Upper lobe of right lung (tissue), 1 donor: ENCODE measurements at regions not wholly inside any gene's neighbourhood (a gene's known extent, or its start where the extent isn't known, plus 50 kb on each side); places are given as distances from the start of the nearest gene placed in this dataset.
"Not testable (repeated sequence)": the region's sequence is repeated elsewhere in the genome, so short reads cannot be mapped to it uniquely, and the experiment has no call there.

Experiments
- ATAC-seq: fragments of 200-7000 bp; cut with Tn5 transposase; one replicate; pipeline ENCODE4 v1.9.1; 2020; ENCODE audit warnings: mild to moderate bottlenecking, moderate library complexity
- DNase-seq: peaks from one replicate; pipeline ENCODE4 v3.0.0-alpha.2; 2020
- H3K27ac ChIP-seq: fragments of 200-600 bp; one replicate; pipeline ENCODE4 v1.8.0; 2022
- H3K27me3 ChIP-seq: fragments of 200-600 bp; one replicate; pipeline ENCODE4 v1.8.0; 2022; ENCODE audit warnings: mild to moderate bottlenecking
- H3K36me3 ChIP-seq: fragments of 200-600 bp; one replicate; pipeline ENCODE4 v1.8.0; 2022
- H3K4me1 ChIP-seq: fragments of 200-600 bp; one replicate; pipeline ENCODE4 v1.8.0; 2022
- H3K4me3 ChIP-seq: fragments of 200-600 bp; one replicate; pipeline ENCODE4 v1.8.0; 2022; ENCODE audit warnings: mild to moderate bottlenecking
- H3K9me3 ChIP-seq: fragments of 200-600 bp; one replicate; pipeline ENCODE4 v1.8.0; 2022
- intact Hi-C: fragments of 100-400 bp; cut with DNase I; formaldehyde crosslinking; loops from one replicate; pipeline ENCODE4 v1.11.0; 2022
- TF ChIP-seq, protein P1 (sequence below): fragments of 200-600 bp; IDR thresholded peaks from one replicate; pipeline ENCODE4 v1.8.0; 2022; ENCODE audit warnings: antibody characterized with exemption
- donor health status: DM: no; HTN: yes; CAD: no; lungs with severe emphysema.

DNA sequence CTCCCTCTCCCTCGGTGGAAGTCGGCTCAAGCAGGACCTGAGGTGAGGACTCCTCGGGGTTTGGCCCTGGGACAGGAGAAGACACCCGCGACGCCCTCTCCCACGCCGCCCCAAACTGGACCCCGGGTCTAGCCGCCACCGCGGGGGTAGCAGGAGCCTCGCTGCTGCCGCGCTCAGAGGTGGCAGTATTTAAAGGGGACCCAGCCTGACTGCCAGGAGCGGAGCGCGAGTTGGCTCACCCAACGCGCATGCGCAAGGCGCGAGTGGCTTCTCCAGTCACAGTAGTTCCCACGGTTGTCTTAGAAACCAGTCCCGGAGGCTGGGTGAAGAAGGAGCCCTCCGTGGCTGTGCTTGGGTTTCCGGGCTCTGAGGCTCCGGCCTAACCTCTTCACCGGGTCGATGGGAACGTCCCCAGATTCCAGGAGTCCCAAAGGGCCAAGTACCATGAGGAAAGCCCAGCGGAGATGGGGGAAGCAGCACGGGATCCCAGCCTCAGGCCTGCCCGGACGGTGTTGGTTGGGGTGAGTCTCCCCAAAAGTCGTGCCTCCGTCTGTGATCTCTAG, 477.8 kb downstream of the SPATA31A7 start:
- ATAC-seq (no peak), DNase-seq (peak; percentile 52)

DNA sequence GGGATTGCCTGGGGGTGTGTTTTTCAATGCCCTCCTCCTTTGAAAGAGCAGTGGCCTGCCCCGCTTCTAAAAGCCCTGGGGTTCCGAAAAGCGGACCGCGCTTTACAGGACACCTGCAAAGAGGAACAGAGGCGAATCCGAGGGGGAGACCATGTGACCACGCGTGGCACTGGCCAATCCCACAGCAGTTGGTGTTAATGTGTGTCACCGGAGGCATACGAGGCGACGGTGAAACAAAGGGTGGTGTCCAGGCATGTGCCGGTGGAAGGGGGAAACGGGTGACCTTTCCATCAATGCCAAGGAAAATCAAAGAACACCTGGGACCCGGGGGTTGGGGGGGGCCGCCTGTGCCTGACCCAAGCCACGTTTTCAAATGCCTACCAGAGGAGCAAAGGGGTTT, 478.4 kb downstream of the SPATA31A7 start:
- H3K4me1 ChIP-seq, intact Hi-C loops: not testable (repeated sequence)

More for the DNA sequence above, 477.8 kb downstream of the SPATA31A7 start:
- TF ChIP-seq, protein P1, sequence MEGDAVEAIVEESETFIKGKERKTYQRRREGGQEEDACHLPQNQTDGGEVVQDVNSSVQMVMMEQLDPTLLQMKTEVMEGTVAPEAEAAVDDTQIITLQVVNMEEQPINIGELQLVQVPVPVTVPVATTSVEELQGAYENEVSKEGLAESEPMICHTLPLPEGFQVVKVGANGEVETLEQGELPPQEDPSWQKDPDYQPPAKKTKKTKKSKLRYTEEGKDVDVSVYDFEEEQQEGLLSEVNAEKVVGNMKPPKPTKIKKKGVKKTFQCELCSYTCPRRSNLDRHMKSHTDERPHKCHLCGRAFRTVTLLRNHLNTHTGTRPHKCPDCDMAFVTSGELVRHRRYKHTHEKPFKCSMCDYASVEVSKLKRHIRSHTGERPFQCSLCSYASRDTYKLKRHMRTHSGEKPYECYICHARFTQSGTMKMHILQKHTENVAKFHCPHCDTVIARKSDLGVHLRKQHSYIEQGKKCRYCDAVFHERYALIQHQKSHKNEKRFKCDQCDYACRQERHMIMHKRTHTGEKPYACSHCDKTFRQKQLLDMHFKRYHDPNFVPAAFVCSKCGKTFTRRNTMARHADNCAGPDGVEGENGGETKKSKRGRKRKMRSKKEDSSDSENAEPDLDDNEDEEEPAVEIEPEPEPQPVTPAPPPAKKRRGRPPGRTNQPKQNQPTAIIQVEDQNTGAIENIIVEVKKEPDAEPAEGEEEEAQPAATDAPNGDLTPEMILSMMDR, result no peak
- Histone ChIP-seq H3K9me3 (no peaks in the 10 kb centered on the region), H3K4me1 (no peaks in the 10 kb centered on the region), H3K27me3 (no peaks in the 10 kb centered on the region), H3K4me3 (no peak overlapping the region), H3K27ac (no peak overlapping the region), H3K36me3 (no peaks in the 10 kb centered on the region)
- intact Hi-C loops, result no loop called here

DNA sequence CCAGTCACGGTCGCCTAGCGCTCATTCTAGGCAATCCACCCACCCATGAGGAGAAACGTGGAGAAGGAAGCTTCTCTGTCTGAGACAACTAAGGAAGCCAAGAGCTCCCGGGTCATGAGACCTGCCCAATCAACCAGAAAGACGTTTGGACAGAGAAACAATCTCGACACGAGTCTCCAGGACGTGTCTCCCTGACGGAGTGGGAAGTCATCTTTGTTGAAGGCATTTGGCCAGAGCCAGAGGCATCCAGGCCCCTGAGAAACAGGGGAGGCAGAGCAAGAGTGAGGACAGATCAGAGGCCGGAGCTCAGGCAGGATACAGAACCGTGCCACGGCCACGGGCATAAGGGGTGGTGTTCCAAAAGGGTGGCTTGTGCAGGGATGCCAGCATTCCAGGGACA, 479.0 kb downstream of the SPATA31A7 start:
- ATAC-seq (no peak), DNase-seq (peak; percentile 22)
- Histone ChIP-seq H3K4me3 (no peak overlapping the region), H3K27ac (no peak overlapping the region), H3K4me1 (no peaks in the 10 kb centered on the region), H3K27me3 (no peaks in the 10 kb centered on the region), H3K36me3 (no peaks in the 10 kb centered on the region), H3K9me3 (no peaks in the 10 kb centered on the region)
- TF ChIP-seq, protein P1, result no peak
- intact Hi-C loops, result no loop called here

More for the DNA sequence above, 478.4 kb downstream of the SPATA31A7 start:
- not testable (repeated sequence) for H3K27ac ChIP-seq, H3K36me3 ChIP-seq, DNase-seq, H3K4me3 ChIP-seq, H3K27me3 ChIP-seq, ATAC-seq, H3K9me3 ChIP-seq

DNA sequence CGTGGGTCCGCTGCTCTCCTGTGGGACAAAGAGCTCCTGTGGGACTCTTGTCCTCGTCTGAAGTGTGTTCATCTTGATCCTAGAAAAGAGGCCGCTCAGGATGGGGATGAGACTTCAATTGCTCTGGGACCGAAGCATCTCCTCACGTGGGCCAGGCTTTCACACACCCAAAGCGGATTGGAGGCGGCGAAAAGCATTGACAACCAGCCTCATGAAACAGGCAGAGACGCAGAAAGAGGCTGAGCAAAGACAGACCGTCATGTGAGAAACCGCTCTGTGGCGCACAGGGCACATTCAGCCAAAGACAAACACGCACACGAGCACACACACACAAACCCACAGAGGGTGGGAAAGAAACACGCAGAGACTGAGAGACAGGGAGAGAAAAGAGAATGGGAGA, 479.5 kb downstream of the SPATA31A7 start:
- no peak overlapping the region for H3K4me3 ChIP-seq
- H3K4me1 ChIP-seq, result no peaks in the 10 kb centered on the region
- H3K27ac ChIP-seq, result no peak overlapping the region
- no peaks in the 10 kb centered on the region for H3K27me3 ChIP-seq
- DNase-seq (peak; percentile 28), ATAC-seq (no peak)
- intact Hi-C loops, result no loop called here
- no peaks in the 10 kb centered on the region for H3K36me3 ChIP-seq
- H3K9me3 ChIP-seq, result no peaks in the 10 kb centered on the region
- TF ChIP-seq, protein P1, result no peak

DNA sequence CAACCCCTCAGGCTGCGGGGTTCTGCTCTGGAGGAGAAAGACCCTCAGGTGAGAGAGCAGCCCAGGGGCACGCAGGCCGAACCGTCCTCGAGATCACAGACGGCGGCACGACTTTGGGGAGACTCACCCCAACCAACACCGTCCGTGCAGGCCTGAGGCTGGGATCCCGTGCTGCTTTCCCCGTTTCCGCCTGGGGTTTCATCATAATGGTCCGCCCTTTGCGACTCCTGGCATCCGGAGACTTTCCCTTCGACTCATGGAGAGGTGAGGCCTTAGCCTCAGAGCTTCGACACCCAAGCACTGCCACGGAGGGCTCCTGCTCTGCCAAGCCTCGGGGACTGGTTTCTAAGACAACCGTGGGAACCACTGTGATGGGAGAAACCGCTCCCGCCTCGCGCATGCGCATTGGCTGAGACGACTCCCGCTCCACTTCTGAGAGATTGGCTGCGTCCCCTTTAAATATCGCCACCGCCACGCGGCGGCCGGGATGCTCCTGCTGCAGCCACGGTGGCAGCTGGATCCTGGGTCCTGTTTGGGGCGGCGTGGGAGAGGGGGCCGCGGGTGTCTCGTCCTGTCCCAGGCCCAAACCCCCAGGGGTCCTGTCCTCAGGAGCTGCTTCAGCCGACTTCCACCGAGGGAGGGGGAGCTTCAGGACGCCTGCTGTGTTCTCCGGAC, 480.1 kb downstream of the SPATA31A7 start:
- not testable (repeated sequence) for ATAC-seq, H3K27ac ChIP-seq

DNA sequence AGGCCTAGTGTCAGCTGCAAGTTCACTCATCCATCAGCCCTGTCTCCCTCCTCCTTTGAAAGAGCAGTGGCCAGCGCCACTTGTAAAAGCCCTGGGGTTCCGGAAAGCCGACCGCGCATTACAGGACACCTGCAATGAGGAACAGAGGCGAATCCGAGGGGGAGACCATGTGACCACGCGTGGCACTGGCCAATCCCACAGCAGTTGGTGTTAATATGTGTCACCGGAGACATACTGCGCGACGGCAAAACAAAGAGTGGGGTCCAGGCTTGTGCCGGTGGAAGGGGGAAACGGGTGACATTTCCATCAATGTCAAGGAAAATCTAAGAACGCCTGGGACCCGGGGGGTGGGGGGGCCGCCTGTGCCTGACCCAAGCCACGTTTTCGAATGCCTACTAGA, 480.8 kb downstream of the SPATA31A7 start:
- TF ChIP-seq, protein P1, result no peak
- no peaks in the 10 kb centered on the region for H3K9me3 ChIP-seq

More for the DNA sequence above, 480.1 kb downstream of the SPATA31A7 start:
- intact Hi-C loops, H3K27me3 ChIP-seq, H3K36me3 ChIP-seq, H3K4me3 ChIP-seq, H3K9me3 ChIP-seq, H3K4me1 ChIP-seq: not testable (repeated sequence)
- DNase-seq, result peak; percentile 59

More for the DNA sequence above, 480.8 kb downstream of the SPATA31A7 start:
- no peaks in the 10 kb centered on the region for H3K4me1 ChIP-seq
- no peaks in the 10 kb centered on the region for H3K27me3 ChIP-seq
- H3K36me3 ChIP-seq, result no peaks in the 10 kb centered on the region
- no peak overlapping the region for H3K4me3 ChIP-seq
- DNase-seq (peak; percentile 33), ATAC-seq (no peak)
- intact Hi-C loops, result no loop called here
- H3K27ac ChIP-seq, result no peak overlapping the region
